C4-2B (cell line): ENCODE measurements at regions not wholly inside any gene's neighbourhood (a gene's known extent, or its start where the extent isn't known, plus 50 kb on each side); places are given as distances from the start of the nearest gene placed in this dataset.

Experiments used
- H3K27ac ChIP-seq: fragments of 450-650 bp; 2 replicates; pipeline ENCODE4 v1.5.1; 2017
- CTCF ChIP-seq: fragments of 450-650 bp; conservative IDR thresholded peaks from 2 replicates; pipeline ENCODE4 v1.5.1; 2017; ENCODE audit warnings: mild to moderate bottlenecking
- ZFX ChIP-seq: fragments of 450-650 bp; IDR thresholded peaks from 2 replicates; pipeline ENCODE4 v1.6.1; 2017

GRCh38 chr14:83255015-83255726 is 1721.5 kb upstream of the SEL1L start:
- H3K27ac ChIP-seq = no peak overlapping the region
- TF ChIP-seq CTCF = no peak
- no peak for TF ChIP-seq ZFX

GRCh38 chr14:83255727-83256090 is 1722.1 kb upstream of the SEL1L start:
- H3K27ac ChIP-seq = no peak overlapping the region
- TF ChIP-seq CTCF (no peak), ZFX (no peak)

GRCh38 chr14:83257466-83258439 is 1724.1 kb upstream of the SEL1L start:
- H3K27ac ChIP-seq = no peak overlapping the region
- TF ChIP-seq CTCF = no peak
- TF ChIP-seq ZFX = no peak

- no peak for TF ChIP-seq ZFX
- no peak for TF ChIP-seq CTCF
- H3K27ac ChIP-seq = no peak overlapping the region
These were observed 1727.1 kb upstream of the SEL1L start for GRCh38 chr14:83260751-83261150.

- TF ChIP-seq ZFX (no peak), CTCF (no peak)
- no peak overlapping the region for H3K27ac ChIP-seq
These were observed 1735.9 kb upstream of the SEL1L start for GRCh38 chr14:83269583-83269982.

GRCh38 chr14:83271663-83272062 is 1738.0 kb upstream of the SEL1L start:
- H3K27ac ChIP-seq = no peak overlapping the region
- TF ChIP-seq CTCF (no peak), ZFX (no peak)

GRCh38 chr14:83280719-83281118 is 1747.1 kb upstream of the SEL1L start:
- no peak for TF ChIP-seq ZFX
- no peak for TF ChIP-seq CTCF
- H3K27ac ChIP-seq = no peak overlapping the region
